ENCODE measurements at regions not wholly inside any gene's neighbourhood (a gene's known extent, or its start where the extent isn't known, plus 50 kb on each side); places are given as distances from the start of the nearest gene placed in this dataset.

DNA sequence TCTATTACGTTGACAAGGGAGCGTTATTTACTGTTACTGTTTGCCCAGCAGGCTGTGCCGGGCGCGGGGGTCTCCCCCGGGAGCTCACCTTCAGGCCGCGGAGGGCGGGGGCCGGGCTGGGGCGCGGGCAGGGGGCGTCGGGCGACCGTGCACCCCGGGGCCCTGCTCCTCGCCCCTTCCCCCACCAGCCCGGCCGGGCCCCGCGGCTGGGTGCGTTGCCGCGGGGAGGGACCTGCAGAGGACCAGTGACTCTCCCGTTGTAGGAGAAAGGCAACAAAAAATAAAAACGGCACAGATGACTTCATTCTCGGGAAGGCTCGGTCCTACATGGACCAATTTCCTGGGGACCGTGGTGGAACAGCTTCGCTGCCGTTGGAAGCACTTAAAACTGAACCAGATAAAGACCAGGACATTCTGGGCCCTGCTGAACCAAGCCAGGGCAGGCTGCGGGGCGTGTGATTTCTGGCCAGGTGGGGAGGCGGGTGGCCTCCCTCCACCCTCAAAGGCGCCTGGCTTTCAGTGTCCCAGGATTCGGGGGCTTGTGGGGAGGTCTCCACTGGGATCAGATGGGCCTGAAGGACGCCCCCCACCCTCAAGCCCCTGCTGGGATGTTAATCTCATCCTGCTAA is 57.4 kb downstream of the IGLL1 start:
- no peak for DNase-seq (ENCODE audit: low read depth)

GRCh38 chr22:23521441-23522113 is 58.5 kb downstream of the IGLL1 start:
- DNase-seq (ENCODE audit: low read depth), result peak; percentile 43

DNA sequence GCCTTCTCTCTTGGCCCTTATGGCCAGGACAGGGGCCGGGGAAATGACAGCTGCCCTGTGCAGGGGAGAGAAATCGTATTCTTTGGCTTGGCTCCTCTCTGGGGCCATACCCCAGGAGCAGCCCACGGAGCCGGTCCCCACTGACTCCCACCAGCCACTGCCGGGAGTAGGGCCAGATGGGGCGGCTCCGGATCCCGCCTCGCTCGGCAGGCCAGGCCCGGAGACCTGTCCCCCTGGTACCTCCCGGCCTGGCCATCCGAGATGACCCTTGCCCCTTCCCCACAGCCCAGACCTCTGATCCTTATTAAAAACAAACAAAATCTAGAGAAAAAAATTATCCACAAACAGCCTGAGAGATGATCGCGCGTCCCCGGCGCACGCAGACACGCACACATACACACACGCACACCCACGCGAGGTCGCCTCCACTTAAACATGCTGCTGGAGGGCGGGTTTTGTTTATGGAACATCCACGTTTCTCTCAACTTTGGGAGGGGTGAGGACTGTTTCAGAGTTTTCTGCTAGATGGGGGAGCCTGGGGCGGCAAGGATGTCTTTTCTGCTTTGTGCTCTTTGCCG is 59.1 kb downstream of the IGLL1 start:
- DNase-seq (ENCODE audit: low read depth), result no peak

GRCh38 chr22:23519442-23520157 is 60.5 kb downstream of the IGLL1 start:
- DNase-seq (ENCODE audit: low read depth), result no peak

DNA sequence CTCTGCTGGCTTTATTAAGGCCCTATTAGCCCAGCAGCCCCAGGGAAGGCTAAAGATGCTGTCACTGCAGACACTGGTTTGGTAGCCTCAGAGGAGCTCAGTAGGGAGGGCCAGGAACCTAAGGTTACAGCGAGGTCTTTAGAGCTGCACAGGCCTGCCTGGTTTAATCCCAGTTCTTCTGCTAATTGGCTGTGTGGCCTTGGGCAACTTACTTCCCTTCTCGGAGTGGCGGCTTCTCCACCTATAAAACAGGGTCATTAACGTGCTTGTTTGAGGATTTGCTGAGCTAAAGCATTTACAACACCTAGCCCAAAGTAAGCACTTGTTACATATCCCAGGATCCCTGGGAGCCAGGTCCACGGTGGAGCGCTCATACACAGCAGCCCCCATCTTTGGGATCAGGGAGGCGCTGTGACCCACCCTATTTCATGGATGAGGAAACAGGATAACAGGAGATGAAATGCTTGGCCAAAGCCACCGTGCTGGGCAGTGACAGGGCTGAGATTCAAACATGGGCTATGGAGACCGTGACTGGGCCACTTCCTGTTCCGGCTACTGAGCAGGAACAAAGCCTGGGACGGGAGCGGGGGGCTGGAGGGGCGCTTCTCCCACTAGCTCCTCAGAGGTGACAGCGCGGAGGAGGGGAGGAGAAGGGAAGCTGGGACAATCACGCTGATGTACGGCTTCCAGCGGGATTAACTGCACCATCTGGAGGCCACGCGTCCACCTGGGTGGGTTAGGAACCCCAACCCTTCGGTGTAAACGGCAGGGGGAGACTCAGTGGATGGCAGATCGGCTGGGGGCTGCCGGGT is 61.5 kb downstream of the IGLL1 start:
- no peak for DNase-seq (ENCODE audit: low read depth)

DNA sequence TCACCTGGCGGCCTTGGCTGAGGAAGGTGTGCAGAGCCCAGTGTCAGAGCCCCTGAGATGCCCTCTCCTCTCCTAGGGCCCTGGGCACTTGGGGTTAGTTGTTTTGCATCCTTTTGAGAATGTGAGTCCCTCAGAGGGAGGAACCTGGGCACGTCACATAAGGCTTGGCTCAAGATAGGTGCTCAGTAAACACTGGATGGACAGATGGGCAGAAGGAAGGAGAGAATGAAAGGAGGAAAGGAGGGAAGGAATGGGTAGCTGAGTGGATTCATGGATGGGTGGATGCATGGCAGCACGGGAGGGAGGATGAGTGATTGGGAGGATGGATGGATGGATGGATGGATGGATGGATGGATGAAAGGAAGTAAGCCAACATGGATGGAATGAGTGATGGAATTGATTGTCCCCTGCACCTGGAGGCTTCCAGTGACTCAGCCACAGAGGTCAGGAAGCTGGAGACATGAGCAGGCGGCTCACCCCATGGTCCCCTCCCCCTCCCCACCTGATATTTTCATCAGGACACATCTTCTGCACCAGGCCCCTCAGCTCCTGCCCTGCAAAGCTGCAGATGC is 62.2 kb downstream of the IGLL1 start:
- DNase-seq (ENCODE audit: low read depth), result no peak

DNA sequence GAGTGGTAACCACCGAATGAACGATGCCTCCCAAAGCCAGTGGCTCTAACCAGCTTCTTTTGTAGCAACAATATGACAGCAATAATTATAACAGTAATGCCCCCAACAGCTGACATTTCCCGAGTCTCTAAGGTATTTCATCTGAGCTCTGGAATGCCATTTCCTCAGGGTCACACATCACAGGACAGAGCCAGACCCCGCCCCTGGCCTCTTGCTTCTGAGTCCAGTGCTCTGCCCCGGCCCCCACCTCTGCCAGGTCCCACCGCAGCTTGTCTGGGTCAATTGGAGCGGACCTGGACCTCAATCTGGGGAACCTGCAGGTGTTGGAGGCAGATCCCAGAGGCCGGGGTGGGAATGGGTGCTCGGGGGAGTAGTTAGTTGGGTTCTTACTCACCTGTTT is 63.8 kb downstream of the IGLL1 start:
- DNase-seq (ENCODE audit: low read depth), result no peak

- no peak for DNase-seq (ENCODE audit: low read depth)
Measured at GRCh38 chr22:23514322-23515038, 65.6 kb downstream of the IGLL1 start.

DNA sequence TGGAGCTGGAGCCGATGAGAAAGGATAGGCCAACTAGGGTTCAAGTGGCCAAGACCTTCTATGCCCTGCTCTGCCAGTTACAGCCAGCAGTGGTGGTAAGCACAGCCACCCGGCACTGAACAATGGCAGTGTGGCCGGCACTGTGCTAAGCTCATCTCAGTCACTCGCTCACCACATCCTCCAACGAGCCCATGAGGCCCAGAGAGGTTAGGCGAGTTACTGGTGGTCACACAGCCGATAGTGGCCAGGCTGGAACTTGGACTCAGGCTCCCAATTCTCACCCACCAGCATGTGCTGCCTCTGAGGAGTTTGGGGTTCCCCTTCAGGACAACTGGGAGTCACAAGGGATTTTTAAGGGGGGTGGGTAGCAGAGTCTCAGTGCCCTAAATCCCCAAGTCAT is 66.4 kb downstream of the IGLL1 start:
- DNase-seq (ENCODE audit: low read depth), result no peak

DNA sequence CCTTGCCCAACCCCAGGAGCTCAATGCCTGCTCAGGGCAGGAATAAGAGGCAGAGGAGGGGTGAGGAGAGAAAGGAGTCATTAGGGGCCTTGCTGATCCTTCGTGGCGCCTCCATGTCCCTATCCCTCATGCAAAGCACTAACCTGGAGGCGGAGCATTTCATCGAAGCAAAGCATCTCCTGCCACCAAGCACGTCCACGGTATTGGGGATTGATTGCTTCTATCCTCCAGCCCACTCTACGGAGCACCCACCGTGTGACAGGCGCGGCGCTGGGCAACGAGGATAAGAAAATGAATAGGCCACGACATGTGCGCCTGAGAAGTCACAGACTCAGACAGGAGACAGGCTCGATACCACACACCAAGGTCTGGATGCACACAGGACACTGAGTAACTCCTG is 67.0 kb downstream of the IGLL1 start:
- DNase-seq (ENCODE audit: low read depth), result no peak

DNA sequence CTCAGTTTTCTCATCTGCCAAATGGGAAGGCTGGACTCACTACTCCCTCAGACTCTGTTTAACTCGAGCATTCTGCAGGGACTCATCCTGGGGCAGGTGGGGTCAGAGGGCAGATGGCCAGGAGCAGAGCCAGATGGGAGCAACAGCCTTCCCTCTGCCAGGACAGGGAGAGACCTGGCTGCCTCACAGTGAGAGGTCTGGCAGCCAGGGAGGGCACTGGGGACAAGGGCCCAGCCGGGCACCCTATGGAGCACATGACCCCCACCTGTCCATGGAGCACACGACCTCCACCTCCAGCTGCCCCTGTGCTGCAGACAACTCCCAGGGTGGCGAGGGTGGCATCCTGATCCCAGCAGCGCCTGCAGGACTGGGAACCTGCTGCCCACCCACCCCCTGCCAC is 67.4 kb downstream of the IGLL1 start:
- no peak for DNase-seq (ENCODE audit: low read depth)

DNA sequence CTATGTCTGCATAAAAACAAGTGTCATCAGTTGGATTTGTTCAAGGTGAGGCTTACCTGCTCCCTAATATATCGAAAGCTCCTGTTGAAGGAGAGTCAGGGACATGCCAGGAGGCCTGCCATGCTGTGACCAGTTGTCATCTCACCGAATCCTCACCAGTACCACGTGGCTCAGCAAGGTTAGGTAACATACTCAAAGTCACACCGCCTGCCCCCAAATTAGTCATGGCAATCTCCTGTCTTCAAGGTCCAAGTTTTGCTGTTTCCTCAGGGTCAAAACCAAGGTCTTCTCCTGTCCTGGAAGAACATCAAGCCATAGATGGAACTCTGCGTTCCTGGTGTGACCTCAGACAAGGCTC is 67.8 kb downstream of the IGLL1 start:
- DNase-seq (ENCODE audit: low read depth), result no peak

GRCh38 chr22:23511627-23512347 is 68.3 kb downstream of the IGLL1 start:
- DNase-seq (ENCODE audit: low read depth), result no peak

DNA sequence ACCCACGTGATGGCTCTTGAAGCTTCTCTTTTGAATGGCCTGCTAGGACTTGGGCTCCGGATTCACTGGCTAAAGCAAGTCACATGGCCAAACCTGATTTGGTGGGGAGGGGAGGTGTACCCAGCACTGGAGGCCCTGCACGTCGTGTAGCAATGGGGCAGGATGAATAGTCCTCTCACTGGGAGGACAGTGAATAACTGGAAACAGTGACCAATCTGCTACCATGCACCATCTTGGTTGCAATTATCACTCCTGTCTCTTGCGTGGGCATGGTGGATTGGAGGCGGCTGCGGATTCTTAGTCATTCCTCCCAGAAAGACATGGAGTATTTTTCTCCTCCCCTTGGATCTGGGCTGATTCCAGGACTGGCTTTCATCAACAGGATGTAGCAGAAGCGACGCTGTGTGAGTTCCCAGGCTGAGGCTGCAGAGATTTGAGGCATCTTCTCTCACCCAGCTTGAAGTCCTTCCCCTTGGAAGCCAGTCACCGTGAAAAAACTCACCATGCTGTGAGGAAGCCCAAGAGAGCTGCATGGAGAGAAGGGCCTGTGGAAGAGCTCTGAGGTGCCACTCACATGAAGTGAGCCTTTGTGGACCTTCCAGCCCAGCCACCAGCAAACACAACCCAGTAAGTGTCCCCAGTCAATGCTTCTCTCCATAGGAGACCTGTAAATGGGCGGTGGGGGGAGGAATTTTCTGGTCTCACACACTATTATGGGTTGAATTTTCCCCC is 70.4 kb downstream of the IGLL1 start:
- DNase-seq (ENCODE audit: low read depth), result no peak

GRCh38 chr22:23504516-23504915 is 75.6 kb downstream of the IGLL1 start:
- no peak for DNase-seq (ENCODE audit: low read depth)

- DNase-seq (ENCODE audit: low read depth), result no peak
Measured at GRCh38 chr22:23503736-23504440, 76.2 kb downstream of the IGLL1 start.

DNA sequence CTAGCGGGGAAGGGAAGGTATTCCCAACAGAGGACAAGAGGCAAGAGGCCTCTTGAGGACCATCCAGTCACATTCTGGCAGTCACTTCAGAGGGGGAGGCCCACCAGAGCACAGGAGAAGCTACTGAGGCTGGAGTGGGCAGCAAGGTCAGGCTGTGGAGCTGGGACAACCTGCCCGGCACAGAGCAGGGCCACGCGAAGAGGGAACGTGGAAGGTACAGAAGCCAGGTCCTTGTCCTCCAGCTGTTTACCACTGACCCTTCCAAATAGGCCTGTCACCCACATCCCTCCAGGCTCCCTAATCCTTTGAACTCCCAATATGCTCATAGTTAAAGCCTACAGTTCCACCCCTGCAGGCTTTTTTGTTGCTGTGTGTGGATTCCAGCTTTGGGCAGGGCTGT is 76.9 kb downstream of the IGLL1 start:
- no peak for DNase-seq (ENCODE audit: low read depth)

GRCh38 chr22:23501708-23502107 is 78.4 kb downstream of the IGLL1 start:
- DNase-seq (ENCODE audit: low read depth), result no peak

DNA sequence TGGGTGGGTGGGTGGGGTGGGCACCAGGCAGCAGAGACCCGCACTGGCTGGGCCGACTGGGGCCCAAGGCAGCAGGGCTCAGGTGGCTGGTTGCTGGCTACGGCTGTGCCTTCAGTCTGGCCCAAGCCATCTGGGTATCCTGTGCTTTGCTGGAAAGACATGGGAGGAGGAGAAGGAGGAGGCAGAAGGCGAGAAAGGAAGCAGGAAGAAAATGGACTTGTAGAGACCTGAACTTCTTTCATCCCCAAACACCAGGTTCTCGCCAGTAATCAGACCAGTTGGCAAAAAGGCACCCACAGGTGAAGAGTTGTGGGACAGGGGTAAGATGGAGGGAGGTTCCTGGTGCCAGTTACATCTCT is 78.8 kb downstream of the IGLL1 start:
- DNase-seq (ENCODE audit: low read depth), result no peak
